ENCODE measurements at regions not wholly inside any gene's neighbourhood (a gene's known extent, or its start where the extent isn't known, plus 50 kb on each side); places are given as distances from the start of the nearest gene placed in this dataset.

GRCh38 chr18:41096504-41096903 is 858.5 kb upstream of the PIK3C3 start:
- Histone ChIP-seq H3K9ac (ENCODE audit: low read length) (no peak overlapping the region), H3K36me3 (ENCODE audit: low read length) (no peaks in the 10 kb centered on the region), H3K79me2 (ENCODE audit: insufficient read depth, low read length) (no peaks in the 10 kb centered on the region), H3K9me3 (ENCODE audit: insufficient read depth, low read length) (no peaks in the 10 kb centered on the region), H2AFZ (ENCODE audit: low read depth, low read length, severe bottlenecking) (no peak overlapping the region), H3K4me3 (ENCODE audit: insufficient read depth, low read length, poor library complexity, severe bottlenecking) (no peak overlapping the region), H3K27ac (ENCODE audit: low read depth, low read length) (no peak overlapping the region), H3K4me2 (ENCODE audit: low read depth, low read length, poor library complexity, severe bottlenecking) (no peak overlapping the region), H3K27me3 (ENCODE audit: low read length) (no peaks in the 10 kb centered on the region), H3K9me2 (replicated peaks; ENCODE audit: insufficient read depth, low read length) (no peaks in the 10 kb centered on the region), H4K20me1 (ENCODE audit: low read depth, low read length) (no peaks in the 10 kb centered on the region), H3F3A (ENCODE audit: insufficient read depth) (no peaks in the 10 kb centered on the region)
- TF ChIP-seq EZH2phosphoT487 (conservative IDR thresholded peaks at IDR 0.05; ENCODE audit: low read length): no peak
- TF ChIP-seq CTCF (IDR thresholded peaks at IDR 0.05; ENCODE audit: insufficient read depth, low read length, poor library complexity, severe bottlenecking): no peak

- Histone ChIP-seq H3K79me2 (ENCODE audit: insufficient read depth, low read length) (no peaks in the 10 kb centered on the region), H3K4me2 (ENCODE audit: low read depth, low read length, poor library complexity, severe bottlenecking) (no peak overlapping the region), H3K27ac (ENCODE audit: low read depth, low read length) (no peak overlapping the region), H4K20me1 (ENCODE audit: low read depth, low read length) (no peaks in the 10 kb centered on the region), H3K27me3 (ENCODE audit: low read length) (no peaks in the 10 kb centered on the region), H3K9me3 (ENCODE audit: insufficient read depth, low read length) (0 out of 2 replicates have a peak, but pooled peaks cover 6% of the 10 kb centered on the region), H3K4me3 (ENCODE audit: insufficient read depth, low read length, poor library complexity, severe bottlenecking) (no peak overlapping the region), H3K9ac (ENCODE audit: low read length) (no peak overlapping the region), H3K9me2 (replicated peaks; ENCODE audit: insufficient read depth, low read length) (no peaks in the 10 kb centered on the region), H3F3A (ENCODE audit: insufficient read depth) (no peaks in the 10 kb centered on the region), H2AFZ (ENCODE audit: low read depth, low read length, severe bottlenecking) (no peak overlapping the region), H3K36me3 (ENCODE audit: low read length) (no peaks in the 10 kb centered on the region)
- TF ChIP-seq CTCF (IDR thresholded peaks at IDR 0.05; ENCODE audit: insufficient read depth, low read length, poor library complexity, severe bottlenecking): no peak
- TF ChIP-seq EZH2phosphoT487 (conservative IDR thresholded peaks at IDR 0.05; ENCODE audit: low read length): no peak
These were observed 878.0 kb upstream of the PIK3C3 start for GRCh38 chr18:41077076-41077475.

DNA sequence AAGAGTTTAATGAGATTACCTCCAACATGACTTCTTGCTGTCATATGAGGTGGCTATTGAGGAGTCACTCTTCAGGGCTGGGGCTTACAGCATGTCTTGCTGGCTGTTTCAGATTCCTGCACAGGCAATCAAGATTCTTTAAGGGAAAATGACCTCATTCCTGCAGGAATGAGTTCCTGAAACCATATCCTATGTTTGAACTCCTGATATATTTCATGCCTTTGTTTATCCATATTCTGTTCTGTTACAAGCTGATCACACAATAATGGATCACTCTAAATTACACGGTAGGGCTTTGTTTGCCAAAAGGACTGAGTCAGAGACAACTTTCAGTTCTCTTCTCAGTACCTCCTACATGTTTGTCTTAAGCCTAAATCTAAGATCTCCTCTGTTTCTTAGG is 879.8 kb upstream of the PIK3C3 start:
- TF ChIP-seq EZH2phosphoT487 (conservative IDR thresholded peaks at IDR 0.05; ENCODE audit: low read length) (no peak), CTCF (IDR thresholded peaks at IDR 0.05; ENCODE audit: insufficient read depth, low read length, poor library complexity, severe bottlenecking) (no peak)
- Histone ChIP-seq H3K27ac (ENCODE audit: low read depth, low read length) (no peak overlapping the region), H3K27me3 (ENCODE audit: low read length) (no peaks in the 10 kb centered on the region), H3K36me3 (ENCODE audit: low read length) (no peaks in the 10 kb centered on the region), H2AFZ (ENCODE audit: low read depth, low read length, severe bottlenecking) (no peak overlapping the region), H3F3A (ENCODE audit: insufficient read depth) (no peaks in the 10 kb centered on the region), H3K79me2 (ENCODE audit: insufficient read depth, low read length) (no peaks in the 10 kb centered on the region), H3K9ac (ENCODE audit: low read length) (no peak overlapping the region), H3K9me2 (replicated peaks; ENCODE audit: insufficient read depth, low read length) (no peaks in the 10 kb centered on the region), H3K9me3 (ENCODE audit: insufficient read depth, low read length) (0 out of 2 replicates have a peak, but pooled peaks cover 6% of the 10 kb centered on the region), H3K4me3 (ENCODE audit: insufficient read depth, low read length, poor library complexity, severe bottlenecking) (no peak overlapping the region), H3K4me2 (ENCODE audit: low read depth, low read length, poor library complexity, severe bottlenecking) (no peak overlapping the region), H4K20me1 (ENCODE audit: low read depth, low read length) (no peaks in the 10 kb centered on the region)

Data from SU-DHL-6 (cell line).